ENCODE measurements at regions not wholly inside any gene's neighbourhood (a gene's known extent, or its start where the extent isn't known, plus 50 kb on each side); places are given as distances from the start of the nearest gene placed in this dataset.

GRCh38 chr3:162338514-162338913 lies 841.9 kb downstream of the OTOL1 start:
- no peak for ATAC-seq
- H3K9me3 ChIP-seq (replicated peaks; ENCODE audit: control insufficient read depth, insufficient read depth, low read depth, low read length): no peaks in the 10 kb centered on the region; the same call in 1 of the 2 replicates
- no peak overlapping the region for H3K4me3 ChIP-seq
- no peaks in the 10 kb centered on the region for H3K36me3 ChIP-seq (ENCODE audit: control insufficient read depth, insufficient read depth, low read length)
- no peak for DNase-seq (ENCODE audit: extremely low read depth in 1 of 4, low spot score in 3 of 4)
- no peaks in the 10 kb centered on the region for H3K79me2 ChIP-seq (ENCODE audit: control insufficient read depth, insufficient read depth, low read length)
- in situ Hi-C loops (cut with MboI) (no loop called here), intact Hi-C loops (cut with micrococcal nuclease) (no loop called here)
- no peaks in the 10 kb centered on the region for H3K27me3 ChIP-seq (ENCODE audit: control insufficient read depth in 2 of 2, insufficient read depth in 2 of 2, low read length in 2 of 2)
- no peaks in the 10 kb centered on the region for H3K4me1 ChIP-seq (replicated peaks in 1 of 2; ENCODE audit: control insufficient read depth in 2 of 2, insufficient read depth in 2 of 2, low read length in 2 of 2)
- H2AFZ ChIP-seq (ENCODE audit: low read depth, low read length): no peak overlapping the region
- no peak overlapping the region for H3K27ac ChIP-seq (ENCODE audit: extremely low read depth, low read depth, low read length)
- no peak overlapping the region for H3K9ac ChIP-seq (ENCODE audit: insufficient read depth in 1 of 2, low read depth in 2 of 2, low read length in 2 of 2)
- ChIA-PET POLR2A (no interaction called here), CTCF (ENCODE audit: low intra/inter-chr PET ratio) (no interaction called here)
- H3K4me2 ChIP-seq (ENCODE audit: insufficient read depth, low read length): no peak overlapping the region
- no peaks in the 10 kb centered on the region for H4K20me1 ChIP-seq (replicated peaks; ENCODE audit: control insufficient read depth, insufficient read depth, low read length)
- no peaks in the 10 kb centered on the region for H3K9me1 ChIP-seq (ENCODE audit: control insufficient read depth, insufficient read depth, low read length)
- BruUV-seq (replicated peaks): no TSS peak
- FAIRE-seq: no peak
- TF ChIP-seq ZNF217 (CRISPR knock-in tag; IDR thresholded peaks at IDR 0.05) (no peak), CREB1 (IDR thresholded peaks at IDR 0.05) (no peak), CREB1 (CRISPR knock-in tag; IDR thresholded peaks at IDR 0.05) (no peak), HINFP (tag; conservative IDR thresholded peaks at IDR 0.05; ENCODE audit: low read depth) (no peak), CBX5 (IDR thresholded peaks at IDR 0.05; ENCODE audit: borderline replicate concordance, low read depth) (no peak), PTBP1 (IDR thresholded peaks at IDR 0.05; ENCODE audit: low read depth, low read length) (no peak), PTRF (tag; IDR thresholded peaks at IDR 0.05) (no peak), LCOR (CRISPR knock-in tag; IDR thresholded peaks at IDR 0.05) (no peak), HNRNPK (IDR thresholded peaks at IDR 0.05; ENCODE audit: low read depth, low read length, poor library complexity, severe bottlenecking) (no peak), NR2C1 (IDR thresholded peaks at IDR 0.05) (no peak), NR2C1 (tag; IDR thresholded peaks at IDR 0.05) (no peak), KDM5B (IDR thresholded peaks at IDR 0.05; ENCODE audit: insufficient replicate concordance, low read depth, low read length) (no peak), GABPB2 (CRISPR knock-in tag; conservative IDR thresholded peaks at IDR 0.05) (no peak)
